ENCODE measurements at regions not wholly inside any gene's neighbourhood (a gene's known extent, or its start where the extent isn't known, plus 50 kb on each side); places are given as distances from the start of the nearest gene placed in this dataset.
A peak's percentile ranks its signal among the peaks of the same experiment; 100 is the strongest.

- no peak for DNase-seq (ENCODE audit: low read depth, low spot score)
Observed at GRCh38 chr11:15616130-15617105, 501.7 kb downstream of the INSC start.

GRCh38 chr11:15617126-15617525 lies 502.4 kb downstream of the INSC start:
- DNase-seq (ENCODE audit: low read depth, low spot score): no peak

- no peak for DNase-seq (ENCODE audit: low read depth, low spot score)
Observed at GRCh38 chr11:15618583-15619032, 503.9 kb downstream of the INSC start.

- no peak for DNase-seq (ENCODE audit: low read depth, low spot score)
Observed at GRCh38 chr11:15621565-15621964, 506.8 kb downstream of the INSC start.

- DNase-seq (ENCODE audit: low read depth, low spot score): no peak
Observed at GRCh38 chr11:15622231-15622890, 507.6 kb downstream of the INSC start.

- no peak for DNase-seq (ENCODE audit: low read depth, low spot score)
Observed at GRCh38 chr11:15624701-15625100, 510.0 kb downstream of the INSC start.

- DNase-seq (ENCODE audit: low read depth, low spot score): no peak
Observed at GRCh38 chr11:15625691-15626090, 511.0 kb downstream of the INSC start.

- DNase-seq (ENCODE audit: low read depth, low spot score): no peak
Observed at GRCh38 chr11:15627560-15627959, 512.8 kb downstream of the INSC start.

- DNase-seq (ENCODE audit: low read depth, low spot score): peak; percentile 33
Observed at GRCh38 chr11:15629690-15630321, 515.1 kb downstream of the INSC start.

GRCh38 chr11:15630896-15631295 lies 516.2 kb downstream of the INSC start:
- DNase-seq (ENCODE audit: low read depth, low spot score): no peak

GRCh38 chr11:15635521-15635920 lies 520.8 kb downstream of the INSC start:
- no peak for DNase-seq (ENCODE audit: low read depth, low spot score)

- no peak for DNase-seq (ENCODE audit: low read depth, low spot score)
Observed at GRCh38 chr11:15636521-15637089, 521.9 kb downstream of the INSC start.

- DNase-seq (ENCODE audit: low read depth, low spot score): no peak
Observed at GRCh38 chr11:15638386-15638787, 523.7 kb downstream of the INSC start.

- DNase-seq (ENCODE audit: low read depth, low spot score): no peak
Observed at GRCh38 chr11:15640318-15640717, 525.6 kb downstream of the INSC start.

GRCh38 chr11:15641271-15642045 lies 526.7 kb downstream of the INSC start:
- no peak for DNase-seq (ENCODE audit: low read depth, low spot score)

GRCh38 chr11:15645201-15645600 lies 530.5 kb downstream of the INSC start:
- DNase-seq (ENCODE audit: low read depth, low spot score): no peak

- DNase-seq (ENCODE audit: low read depth, low spot score): no peak
Observed at GRCh38 chr11:15649371-15650104, 534.8 kb downstream of the INSC start.

- peak; percentile 47 for DNase-seq (ENCODE audit: low read depth, low spot score)
Observed at GRCh38 chr11:15650105-15650938, 535.6 kb downstream of the INSC start.

GRCh38 chr11:15651033-15651432 lies 536.3 kb downstream of the INSC start:
- DNase-seq (ENCODE audit: low read depth, low spot score): no peak

- DNase-seq (ENCODE audit: low read depth, low spot score): no peak
Observed at GRCh38 chr11:15651816-15652215, 537.1 kb downstream of the INSC start.
